Ovary (tissue), 7 donors: ENCODE measurements at regions not wholly inside any gene's neighbourhood (a gene's known extent, or its start where the extent isn't known, plus 50 kb on each side); places are given as distances from the start of the nearest gene placed in this dataset.
A peak's percentile ranks its signal among the peaks of the same experiment; 100 is the strongest.

Experiments
- DNase-seq, 5 donors: peaks; one replicate each; pipeline ENCODE4 v3.0.0-alpha.2; 2019 to 2020
- H3K27ac ChIP-seq, 2 donors: fragments of 200-600 bp; one replicate each; pipeline versions ENCODE4 v1.5.1 to v1.8.0; 2019 to 2022
- H3K27me3 ChIP-seq: fragments of 200-600 bp; one replicate; pipeline ENCODE4 v1.8.0; 2022
- H3K36me3 ChIP-seq: fragments of 200-600 bp; sonication (generic); one replicate; pipeline ENCODE4 v1.5.1; 2019
- H3K4me1 ChIP-seq: one replicate; pipeline ENCODE4 v1.8.1; 2013; ENCODE audit warnings: mild to moderate bottlenecking, moderate library complexity; ENCODE audit not compliant: insufficient read depth
- H3K4me3 ChIP-seq: fragments of 200-600 bp; sonication (generic); one replicate; pipeline ENCODE4 v1.5.1; 2017
- H3K9me3 ChIP-seq, 2 donors: fragments of 200-600 bp in 1 of 2; sonication (generic) in 1 of 2; one replicate each; pipeline versions ENCODE4 v1.5.1 to v1.8.1; 2013 to 2019; ENCODE audit warnings: mild to moderate bottlenecking in 1 of 2, moderate library complexity in 1 of 2
- EP300 ChIP-seq: sonication (generic); formaldehyde crosslinking; IDR thresholded peaks from one replicate; pipeline ENCODE4 v1.6.1; 2017; ENCODE audit warnings: antibody characterized with exemption
- POLR2A ChIP-seq: fragments of 450-650 bp; IDR thresholded peaks from one replicate; pipeline ENCODE4 v1.6.1; 2017; ENCODE audit warnings: antibody characterized with exemption, mild to moderate bottlenecking, moderate library complexity
- WGBS, 3 donors: extraction: QIAGEN DNeasy Blood & Tissue Kit in 1 of 3; methylation state at CpG; one replicate each; pipeline versions ENCODE4 v1.1.5 to v1.1.7; 2013 to 2017; 5-methylcytosine and 5-hydroxymethylcytosine counted together
- intact Hi-C, 4 donors: fragments of 100-400 bp; cut with DNase I; formaldehyde crosslinking; loops; one replicate each; pipeline versions ENCODE4 v1.11.0 to v1.15.1; 2022 to 2023
- TF ChIP-seq, protein P1 (sequence below), 3 donors: fragments of 450-650 bp in 2 of 3; fragments of 200-600 bp in 1 of 3; IDR thresholded peaks; one replicate each; pipeline versions ENCODE4 v1.5.1 to v1.8.0; 2016 to 2022; ENCODE audit warnings: antibody characterized with exemption in 3 of 3, mild to moderate bottlenecking in 1 of 3
- donor health status: DM: no; HTN: no; CAD: no; lungs with moderate emphysema.
- donor health status: DM: no; HTN: no; CAD: no.
- donor health status: Bipolar disorder and iron deficiency.
- donor health status: DM: no; HTN: no; CAD: no.
- donor health status: DM: yes; HTN: yes; CAD: no.

GRCh38 chr21:45338311-45339017, 50.8 kb upstream of the POFUT2 start:
- Histone ChIP-seq H3K27ac (no peak overlapping the region), H3K4me3 (no peak overlapping the region), H3K36me3 (no peaks in the 10 kb centered on the region), H3K27me3 (no peaks in the 10 kb centered on the region), H3K9me3 (no peaks in the 10 kb centered on the region), H3K4me1 (no peaks in the 10 kb centered on the region)
- peak in 3 of 5 donors; percentile 21 to 29 (median 28) for DNase-seq
- intact Hi-C loops: no loop called here
- TF ChIP-seq, protein P1, sequence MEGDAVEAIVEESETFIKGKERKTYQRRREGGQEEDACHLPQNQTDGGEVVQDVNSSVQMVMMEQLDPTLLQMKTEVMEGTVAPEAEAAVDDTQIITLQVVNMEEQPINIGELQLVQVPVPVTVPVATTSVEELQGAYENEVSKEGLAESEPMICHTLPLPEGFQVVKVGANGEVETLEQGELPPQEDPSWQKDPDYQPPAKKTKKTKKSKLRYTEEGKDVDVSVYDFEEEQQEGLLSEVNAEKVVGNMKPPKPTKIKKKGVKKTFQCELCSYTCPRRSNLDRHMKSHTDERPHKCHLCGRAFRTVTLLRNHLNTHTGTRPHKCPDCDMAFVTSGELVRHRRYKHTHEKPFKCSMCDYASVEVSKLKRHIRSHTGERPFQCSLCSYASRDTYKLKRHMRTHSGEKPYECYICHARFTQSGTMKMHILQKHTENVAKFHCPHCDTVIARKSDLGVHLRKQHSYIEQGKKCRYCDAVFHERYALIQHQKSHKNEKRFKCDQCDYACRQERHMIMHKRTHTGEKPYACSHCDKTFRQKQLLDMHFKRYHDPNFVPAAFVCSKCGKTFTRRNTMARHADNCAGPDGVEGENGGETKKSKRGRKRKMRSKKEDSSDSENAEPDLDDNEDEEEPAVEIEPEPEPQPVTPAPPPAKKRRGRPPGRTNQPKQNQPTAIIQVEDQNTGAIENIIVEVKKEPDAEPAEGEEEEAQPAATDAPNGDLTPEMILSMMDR (IDR thresholded peaks at IDR 0.05): no peak
- TF ChIP-seq POLR2A: no peak
- TF ChIP-seq EP300: no peak
- 94 to 97% (median 96%) methylated on average over 13 of the region's 13 CpGs for WGBS, 3 donors

GRCh38 chr21:45339421-45340402, 52.0 kb upstream of the POFUT2 start:
- peak in 2 of 5 donors; percentile 37 to 42 for DNase-seq
- Histone ChIP-seq H3K4me1 (no peaks in the 10 kb centered on the region), H3K9me3 (no peaks in the 10 kb centered on the region), H3K27me3 (no peaks in the 10 kb centered on the region), H3K36me3 (no peaks in the 10 kb centered on the region), H3K4me3 (no peak overlapping the region), H3K27ac (peak overlapping the region in 1 of 2 donors; percentile 88)
- intact Hi-C loops: no loop called here
- no peak for TF ChIP-seq POLR2A
- TF ChIP-seq EP300: no peak
- TF ChIP-seq, protein P1 (IDR thresholded peaks at IDR 0.05): no peak
- 19 to 30% (median 27%) methylated on average over 19 of the region's 19 CpGs for WGBS, 3 donors

DNA sequence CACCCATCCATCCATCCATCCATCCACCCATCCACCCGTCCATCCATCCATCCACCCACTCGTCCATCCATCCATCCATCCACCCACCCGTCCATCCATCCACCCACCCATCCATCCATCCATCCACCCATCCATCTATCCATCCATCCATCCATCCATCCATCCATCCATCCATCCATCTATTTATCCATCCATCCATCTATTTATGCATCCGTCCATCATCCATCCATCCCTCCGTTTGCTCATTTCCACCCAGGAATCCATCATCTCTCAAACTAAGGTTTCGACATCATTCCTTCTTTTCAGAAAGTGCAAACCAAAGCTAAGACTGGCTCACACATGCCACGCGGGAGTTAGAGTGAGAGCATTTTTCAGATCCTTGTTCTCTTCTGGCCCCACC, 52.8 kb upstream of the POFUT2 start:
- intact Hi-C loops: no loop called here
- 92 to 94% (median 93%) methylated on average over 8 of the region's 8 CpGs for WGBS, 3 donors
- no peak for TF ChIP-seq POLR2A
- H3K4me3 ChIP-seq: no peak overlapping the region
- no peaks in the 10 kb centered on the region for H3K9me3 ChIP-seq
- no peaks in the 10 kb centered on the region for H3K36me3 ChIP-seq
- H3K4me1 ChIP-seq: no peaks in the 10 kb centered on the region
- no peaks in the 10 kb centered on the region for H3K27me3 ChIP-seq
- no peak for DNase-seq
- H3K27ac ChIP-seq: no peak overlapping the region

GRCh38 chr21:45341261-45341660, 53.6 kb upstream of the POFUT2 start:
- no peaks in the 10 kb centered on the region for H3K36me3 ChIP-seq
- no peak overlapping the region for H3K27ac ChIP-seq
- H3K4me3 ChIP-seq: no peak overlapping the region
- H3K9me3 ChIP-seq: no peaks in the 10 kb centered on the region
- WGBS, 3 donors: 90 to 93% (median 92%) methylated on average over 8 of the region's 8 CpGs
- H3K27me3 ChIP-seq: no peaks in the 10 kb centered on the region
- intact Hi-C loops: no loop called here
- no peaks in the 10 kb centered on the region for H3K4me1 ChIP-seq
- TF ChIP-seq POLR2A: no peak
- DNase-seq: no peak

GRCh38 chr21:45341779-45342178, 54.1 kb upstream of the POFUT2 start:
- intact Hi-C loops: no loop called here
- Histone ChIP-seq H3K4me3 (no peak overlapping the region), H3K36me3 (no peaks in the 10 kb centered on the region), H3K4me1 (no peaks in the 10 kb centered on the region), H3K9me3 (no peaks in the 10 kb centered on the region), H3K27ac (no peak overlapping the region), H3K27me3 (no peaks in the 10 kb centered on the region)
- WGBS, 3 donors: 44 to 55% (median 48%) methylated on average over 9 of the region's 9 CpGs
- no peak for DNase-seq
- TF ChIP-seq EP300: no peak
- TF ChIP-seq, protein P1 (IDR thresholded peaks at IDR 0.05): no peak
- TF ChIP-seq POLR2A: no peak
